ENCODE measurements at regions not wholly inside any gene's neighbourhood (a gene's known extent, or its start where the extent isn't known, plus 50 kb on each side); places are given as distances from the start of the nearest gene placed in this dataset.

- Mint-ChIP-seq H3K4me1 (no peaks in the 10 kb centered on the region), H3K27me3 (peaks cover 0 to 27% (median 9%) of the 10 kb centered on the region in 5 donors), H3K27ac (no peak overlapping the region), H3K9me3 (peaks cover 0 to 8% (median 0%) of the 10 kb centered on the region in 11 donors), H3K36me3 (no peaks in the 10 kb centered on the region), H3K4me3 (no peak overlapping the region)
- Histone ChIP-seq H3K27me3 (ENCODE audit: control insufficient read depth in 2 of 2, insufficient read depth in 2 of 2, low read length in 2 of 2) (peaks cover 0 to 3% of the 10 kb centered on the region in 2 donors), H3K36me3 (ENCODE audit: control insufficient read depth in 2 of 3, insufficient read depth in 3 of 3, low read length in 3 of 3) (no peaks in the 10 kb centered on the region), H3K27ac (ENCODE audit: low read depth, low read length) (no peak overlapping the region), H3K4me3 (ENCODE audit: low read length) (no peak overlapping the region), H3K4me1 (ENCODE audit: control insufficient read depth in 2 of 2, insufficient read depth in 2 of 2, low read length in 2 of 2) (no peaks in the 10 kb centered on the region), H3K9me3 (ENCODE audit: control insufficient read depth in 2 of 3, low read length in 3 of 3) (no peaks in the 10 kb centered on the region)
- POLR2A ChIA-PET, result no interaction called here
- CTCF ChIA-PET, result no interaction called here
- DNase-seq (no peak), ATAC-seq (no peak)
- intact Hi-C loops (cut with micrococcal nuclease), result no loop called here
Observed at GRCh38 chr4:185881430-185881829, 69.4 kb upstream of the SORBS2 start.

- Histone ChIP-seq H3K36me3 (ENCODE audit: control insufficient read depth in 2 of 3, insufficient read depth in 3 of 3, low read length in 3 of 3) (no peaks in the 10 kb centered on the region), H3K4me3 (ENCODE audit: low read length) (no peak overlapping the region), H3K27ac (ENCODE audit: low read depth, low read length) (no peak overlapping the region), H3K9me3 (ENCODE audit: control insufficient read depth in 2 of 3, low read length in 3 of 3) (peaks cover 0 to 3% (median 0%) of the 10 kb centered on the region in 3 experiments), H3K27me3 (ENCODE audit: control insufficient read depth in 2 of 2, insufficient read depth in 2 of 2, low read length in 2 of 2) (peaks cover 0 to 3% of the 10 kb centered on the region in 2 donors), H3K4me1 (ENCODE audit: control insufficient read depth in 2 of 2, insufficient read depth in 2 of 2, low read length in 2 of 2) (no peaks in the 10 kb centered on the region)
- Mint-ChIP-seq H3K4me1 (peaks cover 0 to 5% (median 0%) of the 10 kb centered on the region in 7 donors), H3K27me3 (peaks cover 4 to 26% (median 12%) of the 10 kb centered on the region in 5 donors), H3K36me3 (no peaks in the 10 kb centered on the region), H3K4me3 (no peak overlapping the region), H3K9me3 (peaks cover 0 to 12% (median 2%) of the 10 kb centered on the region in 11 donors), H3K27ac (no peak overlapping the region)
- intact Hi-C loops (cut with micrococcal nuclease), result no loop called here
- no peak for DNase-seq
- ChIA-PET CTCF (no interaction called here), POLR2A (no interaction called here)
- ATAC-seq, result no peak
Observed at GRCh38 chr4:185883591-185883990, 71.6 kb upstream of the SORBS2 start.

- H3K9me3 ChIP-seq (ENCODE audit: control insufficient read depth in 2 of 3, low read length in 3 of 3), result peaks cover 0 to 3% (median 0%) of the 10 kb centered on the region in 3 experiments
- ChIA-PET POLR2A (no interaction called here), CTCF (no interaction called here)
- no peak for ATAC-seq
- Mint-ChIP-seq H3K4me1 (peaks cover 0 to 5% (median 0%) of the 10 kb centered on the region in 7 donors), H3K27me3 (peaks cover 5 to 34% (median 9%) of the 10 kb centered on the region in 5 donors), H3K4me3 (no peak overlapping the region), H3K36me3 (peaks cover 0 to 5% (median 0%) of the 10 kb centered on the region in 5 donors), H3K9me3 (peaks cover 0 to 19% (median 2%) of the 10 kb centered on the region in 11 donors), H3K27ac (no peak overlapping the region)
- H3K27me3 ChIP-seq (ENCODE audit: control insufficient read depth in 2 of 2, insufficient read depth in 2 of 2, low read length in 2 of 2), result peaks cover 0 to 3% of the 10 kb centered on the region in 2 donors
- no peak for DNase-seq
- no peak overlapping the region for H3K4me3 ChIP-seq (ENCODE audit: low read length)
- H3K36me3 ChIP-seq (ENCODE audit: control insufficient read depth in 2 of 3, insufficient read depth in 3 of 3, low read length in 3 of 3), result no peaks in the 10 kb centered on the region
- H3K4me1 ChIP-seq (ENCODE audit: control insufficient read depth in 2 of 2, insufficient read depth in 2 of 2, low read length in 2 of 2), result no peaks in the 10 kb centered on the region
- no peak overlapping the region for H3K27ac ChIP-seq (ENCODE audit: low read depth, low read length)
- intact Hi-C loops (cut with micrococcal nuclease), result no loop called here
Observed at GRCh38 chr4:185885075-185885474, 73.1 kb upstream of the SORBS2 start.

- Mint-ChIP-seq H3K4me1 (peaks cover 0 to 5% (median 0%) of the 10 kb centered on the region in 7 donors), H3K27ac (no peak overlapping the region), H3K4me3 (no peak overlapping the region), H3K27me3 (peaks cover 5 to 38% (median 11%) of the 10 kb centered on the region in 5 donors), H3K9me3 (peaks cover 0 to 18% (median 3%) of the 10 kb centered on the region in 11 donors), H3K36me3 (peaks cover 0 to 5% (median 0%) of the 10 kb centered on the region in 5 donors)
- POLR2A ChIA-PET, result no interaction called here
- no peaks in the 10 kb centered on the region for H3K4me1 ChIP-seq (ENCODE audit: control insufficient read depth in 2 of 2, insufficient read depth in 2 of 2, low read length in 2 of 2)
- no peak overlapping the region for H3K27ac ChIP-seq (ENCODE audit: low read depth, low read length)
- H3K9me3 ChIP-seq (ENCODE audit: control insufficient read depth in 2 of 3, low read length in 3 of 3), result peaks cover 0 to 3% (median 0%) of the 10 kb centered on the region in 3 experiments
- CTCF ChIA-PET, result no interaction called here
- H3K4me3 ChIP-seq (ENCODE audit: low read length), result no peak overlapping the region
- DNase-seq, result no peak
- intact Hi-C loops (cut with micrococcal nuclease), result no loop called here
- no peak for ATAC-seq
- H3K36me3 ChIP-seq (ENCODE audit: control insufficient read depth in 2 of 3, insufficient read depth in 3 of 3, low read length in 3 of 3), result no peaks in the 10 kb centered on the region
- peaks cover 0 to 3% of the 10 kb centered on the region in 2 donors for H3K27me3 ChIP-seq (ENCODE audit: control insufficient read depth in 2 of 2, insufficient read depth in 2 of 2, low read length in 2 of 2)
Observed at GRCh38 chr4:185885604-185886003, 73.6 kb upstream of the SORBS2 start.

GRCh38 chr4:185886832-185887524 lies 75.0 kb upstream of the SORBS2 start:
- POLR2A ChIA-PET, result interaction anchor here (0.5 kb wide), 1 partner anchor 11 kb away, joined by 3 read pairs; no protein-coding TSS in a partner anchor
- peaks cover 0 to 5% (median 0%) of the 10 kb centered on the region in 7 donors for H3K4me1 Mint-ChIP-seq
- no peak overlapping the region for H3K27ac ChIP-seq (ENCODE audit: low read depth, low read length)
- peak; percentile 66 for ATAC-seq
- H3K36me3 Mint-ChIP-seq, result peaks cover 0 to 5% (median 0%) of the 10 kb centered on the region in 5 donors
- intact Hi-C loops (cut with micrococcal nuclease), result no loop called here
- H3K9me3 ChIP-seq (ENCODE audit: control insufficient read depth in 2 of 3, low read length in 3 of 3), result peaks cover 0 to 3% (median 0%) of the 10 kb centered on the region in 3 experiments
- H3K4me1 ChIP-seq (ENCODE audit: control insufficient read depth in 2 of 2, insufficient read depth in 2 of 2, low read length in 2 of 2), result no peaks in the 10 kb centered on the region
- no peak overlapping the region for H3K4me3 Mint-ChIP-seq
- H3K27me3 ChIP-seq (ENCODE audit: control insufficient read depth in 2 of 2, insufficient read depth in 2 of 2, low read length in 2 of 2), result peaks cover 0 to 3% of the 10 kb centered on the region in 2 donors
- DNase-seq, result no peak
- no peaks in the 10 kb centered on the region for H3K36me3 ChIP-seq (ENCODE audit: control insufficient read depth in 2 of 3, insufficient read depth in 3 of 3, low read length in 3 of 3)
- H3K27ac Mint-ChIP-seq, result no peak overlapping the region
- no peak overlapping the region for H3K4me3 ChIP-seq (ENCODE audit: low read length)
- CTCF ChIA-PET, result no interaction called here
- peaks cover 0 to 18% (median 3%) of the 10 kb centered on the region in 11 donors for H3K9me3 Mint-ChIP-seq
- peaks cover 5 to 39% (median 11%) of the 10 kb centered on the region in 5 donors for H3K27me3 Mint-ChIP-seq

GRCh38 chr4:185888676-185889075 lies 76.7 kb upstream of the SORBS2 start:
- no peak for ATAC-seq
- CTCF ChIA-PET, result no interaction called here
- H3K9me3 ChIP-seq (ENCODE audit: control insufficient read depth in 2 of 3, low read length in 3 of 3), result peaks cover 0 to 3% (median 0%) of the 10 kb centered on the region in 3 experiments

More at GRCh38 chr4:185888676-185889075, 76.7 kb upstream of the SORBS2 start:
- DNase-seq, result no peak
- Mint-ChIP-seq H3K36me3 (peaks cover 0 to 5% (median 0%) of the 10 kb centered on the region in 5 donors), H3K4me3 (no peak overlapping the region), H3K9me3 (peaks cover 0 to 18% (median 5%) of the 10 kb centered on the region in 11 donors), H3K27me3 (peaks cover 5 to 50% (median 13%) of the 10 kb centered on the region in 5 donors), H3K27ac (no peak overlapping the region), H3K4me1 (peaks cover 0 to 5% (median 0%) of the 10 kb centered on the region in 7 donors)
- H3K27ac ChIP-seq (ENCODE audit: low read depth, low read length), result no peak overlapping the region
- H3K27me3 ChIP-seq (ENCODE audit: control insufficient read depth in 2 of 2, insufficient read depth in 2 of 2, low read length in 2 of 2), result no peaks in the 10 kb centered on the region
- POLR2A ChIA-PET, result no interaction called here
- intact Hi-C loops (cut with micrococcal nuclease), result no loop called here
- no peaks in the 10 kb centered on the region for H3K4me1 ChIP-seq (ENCODE audit: control insufficient read depth in 2 of 2, insufficient read depth in 2 of 2, low read length in 2 of 2)
- H3K4me3 ChIP-seq (ENCODE audit: low read length), result no peak overlapping the region
- H3K36me3 ChIP-seq (ENCODE audit: control insufficient read depth in 2 of 3, insufficient read depth in 3 of 3, low read length in 3 of 3), result no peaks in the 10 kb centered on the region
